GM23338 (cell line): ENCODE measurements at regions not wholly inside any gene's neighbourhood (a gene's known extent, or its start where the extent isn't known, plus 50 kb on each side); places are given as distances from the start of the nearest gene placed in this dataset.

Experiments
- ATAC-seq: fragments of 200-7000 bp; cut with Tn5 transposase; 3 replicates; pipeline ENCODE4 v1.9.1; 2020
- DNase-seq: peaks from one replicate; pipeline ENCODE4 v3.0.0-alpha.2; 2015; ENCODE audit warnings: low spot score
- H2AFZ ChIP-seq: fragments of 200-600 bp; sonication (generic); 2 replicates; pipeline ENCODE4 v1.8.0; 2016; ENCODE audit warnings: antibody characterized with exemption, mild to moderate bottlenecking, moderate library complexity
- H3F3A ChIP-seq: fragments of 200-600 bp; sonication (generic); replicated peaks from 2 replicates; pipeline ENCODE4 v1.8.0; 2017; ENCODE audit warnings: antibody characterized with exemption, mixed run types, low read depth
- H3K27ac ChIP-seq: fragments of 200-600 bp; sonication (generic); 2 replicates; pipeline ENCODE4 v1.6.1; 2016; ENCODE audit warnings: low read depth
- H3K27me3 ChIP-seq: fragments of 200-600 bp; sonication (generic); 2 replicates; pipeline ENCODE4 v1.8.0; 2016; ENCODE audit warnings: mild to moderate bottlenecking, mixed run types, moderate library complexity; ENCODE audit not compliant: insufficient read depth
- H3K36me3 ChIP-seq: fragments of 200-600 bp; sonication (generic); 2 replicates; pipeline ENCODE4 v1.8.0; 2016; ENCODE audit warnings: mild to moderate bottlenecking; ENCODE audit not compliant: insufficient read depth
- H3K4me1 ChIP-seq: fragments of 200-600 bp; sonication (generic); 2 replicates; pipeline ENCODE4 v1.8.0; 2016; ENCODE audit warnings: mild to moderate bottlenecking, moderate library complexity; ENCODE audit not compliant: insufficient read depth
- H3K4me2 ChIP-seq: fragments of 200-600 bp; sonication (generic); 2 replicates; pipeline ENCODE4 v1.7.1; 2017; ENCODE audit warnings: mixed run types
- H3K4me3 ChIP-seq: fragments of 200-600 bp; sonication (generic); 2 replicates; pipeline ENCODE4 v1.6.1; 2016; ENCODE audit warnings: mixed run types
- H3K79me2 ChIP-seq: fragments of 200-600 bp; sonication (generic); replicated peaks from 2 replicates; pipeline ENCODE4 v1.8.0; 2017; ENCODE audit warnings: mild to moderate bottlenecking; ENCODE audit not compliant: insufficient read depth
- H3K9me2 ChIP-seq: fragments of 200-600 bp; sonication (generic); 2 replicates; pipeline ENCODE4 v1.8.0; 2017; ENCODE audit not compliant: insufficient read depth
- H4K20me1 ChIP-seq: fragments of 200-600 bp; sonication (generic); replicated peaks from 2 replicates; pipeline ENCODE4 v1.8.0; 2017; ENCODE audit warnings: mild to moderate bottlenecking; ENCODE audit not compliant: insufficient read depth
- H3K27ac Mint-ChIP-seq: 2 replicates; pipeline ENCODE4 v1.8.0; 2020; ENCODE audit warnings: inconsistent platforms, mild to moderate bottlenecking, moderate library complexity, mixed read lengths
- H3K27me3 Mint-ChIP-seq: 3 replicates; pipeline ENCODE4 v1.8.0; 2022; ENCODE audit warnings: low read depth, mild to moderate bottlenecking, moderate library complexity, mixed read lengths, inconsistent platforms; ENCODE audit not compliant: insufficient read depth, poor library complexity
- H3K36me3 Mint-ChIP-seq: 3 replicates; pipeline ENCODE4 v1.8.0; 2021; ENCODE audit warnings: low read depth, mild to moderate bottlenecking, inconsistent platforms, moderate library complexity, mixed read lengths
- H3K4me1 Mint-ChIP-seq: 3 replicates; pipeline ENCODE4 v1.8.0; 2020; ENCODE audit warnings: mild to moderate bottlenecking, inconsistent platforms, mixed read lengths
- H3K4me3 Mint-ChIP-seq: 3 replicates; pipeline ENCODE4 v1.8.0; 2021; ENCODE audit warnings: moderate library complexity, mild to moderate bottlenecking, inconsistent platforms, mixed read lengths
- H3K9me3 Mint-ChIP-seq: 3 replicates; pipeline ENCODE4 v1.8.0; 2020; ENCODE audit warnings: moderate library complexity, mild to moderate bottlenecking, inconsistent platforms, mixed read lengths
- EZH2 ChIP-seq: fragments of 200-600 bp; sonication (generic); IDR thresholded peaks from one replicate; pipeline ENCODE4 v1.8.0; 2017; ENCODE audit warnings: antibody characterized with exemption, mild to moderate bottlenecking, low read depth; ENCODE audit not compliant: unreplicated experiment
- EZH2phosphoT487 ChIP-seq: fragments of 200-600 bp; sonication (generic); IDR thresholded peaks from one replicate; pipeline ENCODE4 v1.8.1; 2018; ENCODE audit warnings: antibody characterized with exemption; ENCODE audit not compliant: unreplicated experiment
- POLR2AphosphoS5 ChIP-seq: IDR thresholded peaks from 2 replicates; pipeline ENCODE4 v1.6.1; 2016; ENCODE audit warnings: antibody characterized with exemption, low read depth
- ZNF114 ChIP-seq: fragments of 250-450 bp; sonication (Bioruptor Pico); IDR thresholded peaks from 2 replicates; pipeline ENCODE4 v1.5.0; 2020; ENCODE audit warnings: mild to moderate bottlenecking, moderate library complexity
- ZNF462 ChIP-seq: fragments of 250-450 bp; sonication (Bioruptor Pico); IDR thresholded peaks from 2 replicates; pipeline ENCODE4 v1.5.0; 2020; ENCODE audit warnings: mild to moderate bottlenecking, moderate library complexity

- Histone ChIP-seq H3K9me2 (no peaks in the 10 kb centered on the region), H3K4me2 (no peak overlapping the region), H3K36me3 (no peaks in the 10 kb centered on the region), H2AFZ (no peak overlapping the region), H4K20me1 (no peaks in the 10 kb centered on the region), H3K4me1 (no peaks in the 10 kb centered on the region), H3K27ac (no peak overlapping the region), H3F3A (no peaks in the 10 kb centered on the region), H3K27me3 (no peaks in the 10 kb centered on the region), H3K79me2 (no peaks in the 10 kb centered on the region), H3K4me3 (no peak overlapping the region)
- no peaks in the 10 kb centered on the region; the same call in 2 of the 3 replicates for H3K9me3 Mint-ChIP-seq
- H3K36me3 Mint-ChIP-seq, result no peaks in the 10 kb centered on the region
- TF ChIP-seq ZNF114 (CRISPR knock-in tag) (no peak), ZNF462 (CRISPR knock-in tag) (no peak), EZH2phosphoT487 (no peak), EZH2 (no peak)
- no peaks in the 10 kb centered on the region for H3K27me3 Mint-ChIP-seq
- no peak for ATAC-seq
- H3K27ac Mint-ChIP-seq, result no peak overlapping the region
- no peak for DNase-seq
- H3K4me3 Mint-ChIP-seq, result no peak overlapping the region
- no peaks in the 10 kb centered on the region for H3K4me1 Mint-ChIP-seq
Measured at GRCh38 chr10:55474258-55474657, 673.2 kb upstream of the PCDH15 start.

GRCh38 chr10:55470840-55471239 is 669.8 kb upstream of the PCDH15 start:
- H2AFZ ChIP-seq, result no peak overlapping the region
- H3K9me2 ChIP-seq, result no peaks in the 10 kb centered on the region
- no peaks in the 10 kb centered on the region for H3K4me1 Mint-ChIP-seq
- no peak overlapping the region for H3K27ac ChIP-seq
- no peak for DNase-seq
- no peaks in the 10 kb centered on the region; the same call in 2 of the 3 replicates for H3K9me3 Mint-ChIP-seq
- H3K79me2 ChIP-seq, result no peaks in the 10 kb centered on the region
- H3F3A ChIP-seq, result no peaks in the 10 kb centered on the region
- no peak overlapping the region for H3K4me3 Mint-ChIP-seq
- no peak overlapping the region for H3K27ac Mint-ChIP-seq
- no peaks in the 10 kb centered on the region for H3K27me3 ChIP-seq
- no peaks in the 10 kb centered on the region for H4K20me1 ChIP-seq
- ATAC-seq, result no peak
- no peaks in the 10 kb centered on the region for H3K4me1 ChIP-seq
- H3K36me3 Mint-ChIP-seq, result no peaks in the 10 kb centered on the region
- no peak overlapping the region for H3K4me2 ChIP-seq
- H3K27me3 Mint-ChIP-seq, result no peaks in the 10 kb centered on the region
- H3K36me3 ChIP-seq, result no peaks in the 10 kb centered on the region
- H3K4me3 ChIP-seq, result no peak overlapping the region
- no peak for TF ChIP-seq ZNF462 (CRISPR knock-in tag)
- no peak for TF ChIP-seq POLR2AphosphoS5
- TF ChIP-seq EZH2, result no peak
